GM19372 (cell line): ENCODE measurements at regions not wholly inside any gene's neighbourhood (a gene's known extent, or its start where the extent isn't known, plus 50 kb on each side); places are given as distances from the start of the nearest gene placed in this dataset.
"Not testable (repeated sequence)": the region's sequence is repeated elsewhere in the genome, so short reads cannot be mapped to it uniquely, and the experiment has no call there.

Source experiments
- ATAC-seq: cut with Tn5 transposase; IDR thresholded peaks from one replicate; pipeline ENCODE4 v1.9.1; 2021; ENCODE audit warnings: mild to moderate bottlenecking, low read depth, moderate library complexity; ENCODE audit not compliant: unreplicated experiment

DNA sequence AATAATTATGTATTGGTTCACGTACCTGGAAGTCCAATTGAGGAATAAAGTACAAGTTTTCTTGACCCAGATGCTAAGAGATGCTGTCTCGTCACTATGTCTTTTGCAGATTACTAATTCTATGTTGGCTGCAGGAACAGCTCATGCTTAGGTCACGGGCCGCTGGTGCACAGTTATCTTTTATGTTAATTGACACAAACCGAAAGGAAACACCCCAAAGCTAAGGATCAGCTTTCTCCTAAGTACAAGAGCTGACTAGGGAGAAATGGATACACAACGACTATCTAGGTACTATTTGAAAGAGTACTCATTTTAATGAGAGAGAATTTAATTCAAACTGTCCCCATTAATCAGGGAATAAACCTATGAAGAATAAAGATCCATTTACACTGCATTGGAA lies 217.7 kb upstream of the SLC35G4 start:
- ATAC-seq: no peak

DNA sequence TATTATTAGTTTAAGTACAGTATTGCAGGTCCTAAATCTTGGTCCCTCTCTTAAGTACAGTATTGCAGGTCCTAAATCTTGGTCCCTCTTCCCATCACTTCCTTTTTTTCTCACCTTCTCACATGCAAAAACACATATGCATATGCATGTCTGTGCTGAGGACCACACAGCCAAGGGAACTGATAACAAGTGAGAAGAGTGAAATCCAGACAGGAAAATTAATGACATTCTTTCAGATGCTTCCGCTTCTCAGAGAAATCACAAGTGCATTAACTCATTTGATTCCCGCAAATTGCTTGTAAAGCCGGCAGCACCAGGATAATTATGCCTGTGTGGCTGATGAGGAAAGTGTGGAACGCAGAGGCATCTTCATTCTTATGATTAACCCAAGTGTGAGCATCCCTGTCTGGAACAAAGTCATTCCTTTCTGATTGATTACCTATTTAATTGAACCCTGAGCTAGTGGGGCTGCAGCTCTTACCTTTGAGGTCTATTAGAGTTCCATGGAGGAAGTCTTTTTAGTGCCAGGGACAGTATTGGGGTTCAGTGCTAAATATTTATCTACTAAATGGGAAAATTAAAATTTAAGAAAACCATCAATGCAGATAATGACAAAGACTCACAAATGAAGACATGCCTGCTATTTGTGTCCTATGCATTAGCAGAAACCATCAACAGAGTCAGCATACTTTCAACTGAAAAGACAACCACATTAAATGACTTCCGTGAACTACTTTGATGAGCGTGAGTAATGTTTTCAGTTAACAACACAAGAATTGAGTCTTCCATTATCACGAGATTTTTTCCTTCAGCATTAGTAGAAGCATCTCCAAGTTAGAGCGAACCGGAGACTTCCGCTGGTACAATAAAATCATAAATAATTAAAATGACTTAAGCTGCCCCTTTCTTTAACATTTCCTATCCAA lies 220.4 kb upstream of the SLC35G4 start:
- no peak for ATAC-seq

DNA sequence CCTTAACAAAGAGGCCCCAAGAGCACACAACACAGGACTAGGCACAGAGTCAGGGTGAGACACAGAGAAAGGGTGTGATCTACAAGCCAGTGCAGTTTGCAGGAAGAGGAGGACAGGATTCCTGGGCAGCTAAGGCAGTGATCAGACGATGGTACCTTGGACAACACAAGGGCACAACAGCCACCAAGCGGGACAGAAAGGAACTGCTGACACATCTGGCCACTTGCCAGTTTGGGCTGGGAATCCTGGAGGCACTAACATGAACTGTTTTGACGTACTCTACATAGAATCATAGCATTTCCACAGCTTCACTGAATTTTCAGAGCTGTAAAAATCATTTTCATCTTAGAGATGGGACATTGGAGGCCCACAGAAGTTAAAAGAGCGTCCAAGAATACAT lies 221.5 kb upstream of the SLC35G4 start:
- no peak for ATAC-seq

DNA sequence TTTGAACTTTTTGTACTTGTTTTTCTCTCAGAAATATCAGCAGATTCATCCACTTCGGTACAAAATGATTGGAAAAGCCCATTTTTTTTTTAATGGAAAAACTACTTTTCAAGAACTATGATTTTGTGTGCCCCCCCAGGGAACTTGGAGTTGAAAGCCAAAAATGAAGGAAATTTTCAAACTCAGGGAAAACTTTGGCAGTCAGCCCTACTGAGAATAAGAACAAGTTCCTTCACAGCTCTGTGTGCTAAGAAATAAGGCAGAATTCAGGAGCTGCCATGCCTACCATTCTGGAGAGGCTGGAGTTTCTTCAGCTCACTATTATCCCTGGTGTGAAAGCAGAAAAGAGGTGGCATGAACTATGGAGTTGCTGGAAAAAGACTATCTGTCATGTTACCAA lies 226.0 kb upstream of the SLC35G4 start:
- ATAC-seq: no peak

DNA sequence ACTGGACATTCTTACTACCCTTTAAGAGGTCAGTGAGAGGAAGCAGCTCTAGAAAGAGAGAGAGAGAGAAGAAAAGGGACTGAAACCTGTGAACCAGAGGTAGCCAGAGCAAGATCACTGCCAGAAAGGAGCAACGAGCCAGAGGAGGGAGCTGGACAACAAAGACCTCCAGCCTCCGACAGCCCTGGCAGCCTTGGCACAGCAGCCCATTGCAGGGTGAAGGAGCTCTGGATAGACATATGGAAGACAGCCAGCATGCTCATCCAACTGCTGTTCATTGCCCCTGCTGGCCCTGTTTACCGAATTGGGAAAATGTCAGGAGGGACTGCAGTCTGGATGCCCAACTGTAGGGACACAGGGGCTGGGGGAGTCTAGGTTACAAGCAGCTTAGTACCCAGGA lies 228.4 kb upstream of the SLC35G4 start:
- no peak for ATAC-seq

DNA sequence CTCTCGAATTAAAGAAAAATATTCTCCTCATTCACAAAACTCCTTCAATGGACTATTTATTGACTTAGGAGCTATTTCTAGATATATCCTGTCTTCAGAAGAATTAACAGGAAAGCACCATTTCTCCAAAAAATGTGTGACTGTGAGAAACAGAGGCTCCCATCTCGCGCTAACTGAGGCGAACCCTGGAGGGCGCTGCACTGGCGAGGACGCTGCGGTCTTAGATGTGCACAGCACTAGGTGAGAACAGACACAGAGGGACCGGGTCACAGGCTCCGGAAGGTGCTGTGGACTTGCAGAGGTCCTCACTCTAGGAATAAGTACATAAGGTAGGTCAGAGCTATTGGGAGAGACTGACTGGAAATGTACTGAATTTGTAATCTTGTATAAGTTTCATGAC lies 229.7 kb upstream of the SLC35G4 start:
- no peak for ATAC-seq

DNA sequence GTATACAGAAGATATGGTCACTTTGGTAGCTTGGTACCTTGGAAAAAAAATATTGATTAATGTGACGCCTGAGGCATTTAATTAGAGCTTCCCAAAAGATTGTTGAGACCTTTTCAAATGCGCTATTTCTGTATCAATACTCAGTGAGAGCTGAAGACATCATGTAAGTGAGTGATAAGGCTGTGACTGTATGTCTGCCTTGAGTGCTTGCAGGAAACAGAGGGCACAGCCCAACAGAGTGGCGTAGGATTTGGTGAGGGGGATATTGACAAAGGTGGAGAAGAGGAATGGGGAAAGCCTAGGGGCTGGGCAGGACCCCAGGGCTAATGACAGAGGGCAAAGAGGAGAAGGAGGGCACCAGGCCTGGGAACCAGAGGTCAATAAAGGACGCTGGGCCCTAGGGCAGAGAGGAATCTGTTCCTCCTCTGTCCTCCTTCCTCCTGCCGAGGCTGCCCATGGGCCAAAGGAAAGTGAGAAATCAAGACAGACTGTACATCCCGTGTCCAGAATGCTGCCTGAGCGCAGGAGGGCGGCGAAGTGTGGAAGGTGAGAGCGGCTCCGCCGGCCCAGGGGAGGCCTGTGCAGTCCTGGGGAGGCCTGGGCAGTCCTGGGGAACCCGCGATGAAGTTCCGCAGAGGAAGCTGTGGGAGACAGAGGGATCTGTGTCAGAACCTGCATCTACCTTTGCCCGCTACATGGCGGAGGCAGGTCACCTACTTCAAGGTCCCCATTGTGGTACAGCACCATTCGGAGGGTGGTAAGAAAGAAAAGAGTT lies 228.6 kb upstream of the PIEZO2 start:
- no peak for ATAC-seq

DNA sequence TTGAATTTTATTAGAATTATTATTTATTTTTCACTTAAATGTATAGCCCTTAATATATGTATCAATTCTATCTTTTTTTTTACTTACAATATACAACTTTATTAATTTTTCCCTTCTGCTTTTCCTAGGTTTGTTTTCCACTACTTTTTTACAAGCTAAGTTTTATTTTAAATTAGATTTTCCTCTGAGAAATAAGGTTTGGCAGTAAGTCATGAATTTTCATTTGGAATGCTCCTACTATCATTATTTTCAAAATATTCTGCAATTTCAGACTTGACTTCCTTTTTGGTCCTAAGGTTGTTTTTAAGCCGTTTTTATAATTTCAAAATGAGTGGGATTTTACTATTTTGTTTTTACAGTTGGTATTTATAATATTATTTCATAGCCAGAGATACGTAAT lies 222.8 kb upstream of the PIEZO2 start:
- no peak for ATAC-seq

DNA sequence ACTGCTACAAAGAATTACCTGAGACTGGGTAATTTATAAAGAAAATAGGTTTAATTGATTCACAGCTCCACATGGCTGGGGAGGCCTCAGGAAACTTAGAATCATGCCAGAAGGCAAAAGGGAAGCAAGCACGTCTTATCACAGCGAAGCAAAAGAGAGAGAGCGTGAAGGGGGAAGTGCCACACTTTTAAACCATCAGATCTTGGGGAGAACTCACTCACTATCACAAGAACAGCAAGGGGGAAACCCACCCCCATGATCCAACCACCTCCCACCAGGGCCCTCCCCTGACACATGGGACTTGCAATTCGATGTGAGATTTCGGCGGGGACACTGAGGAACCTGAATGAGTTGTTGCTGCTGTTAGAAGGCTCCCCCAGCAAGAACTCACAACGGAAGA lies 220.2 kb upstream of the PIEZO2 start:
- ATAC-seq: no peak

DNA sequence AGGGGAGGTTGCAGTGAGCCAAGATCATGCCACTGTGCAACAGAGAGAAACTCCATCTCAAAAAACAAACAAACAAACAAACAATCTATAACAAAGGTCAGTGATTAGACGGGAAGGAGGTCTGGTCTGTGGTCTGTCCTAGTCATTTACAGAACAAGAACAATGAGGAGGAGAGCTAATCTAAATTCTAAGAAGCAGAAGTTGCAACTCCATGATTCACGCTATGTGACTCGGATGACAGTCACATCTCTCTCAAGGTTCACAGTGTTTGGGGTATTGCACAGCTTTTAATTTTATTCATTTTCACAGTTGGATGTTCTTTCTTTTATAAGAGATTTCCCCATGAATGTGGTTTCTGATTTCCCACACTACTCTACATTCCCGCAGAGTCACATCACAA lies 218.7 kb upstream of the PIEZO2 start:
- no peak for ATAC-seq

DNA sequence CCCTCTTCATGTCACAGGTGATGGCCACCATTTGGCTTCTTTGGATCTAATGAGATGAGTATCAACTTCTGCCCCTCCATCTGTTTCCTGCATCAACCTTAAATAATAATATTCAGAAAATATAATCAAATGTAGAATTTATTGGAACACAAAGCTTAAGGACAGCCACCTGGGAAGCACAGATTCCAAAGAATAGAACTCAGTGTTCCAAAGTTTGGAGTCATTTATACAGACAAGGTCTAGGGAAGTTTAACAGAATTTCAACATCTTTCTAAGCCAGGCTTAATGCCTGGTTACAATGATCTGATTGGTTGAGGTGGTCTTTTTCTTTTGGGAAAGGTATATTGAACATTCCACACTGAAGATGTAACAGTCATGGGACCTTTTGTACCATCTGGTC lies 218.0 kb upstream of the PIEZO2 start:
- no peak for ATAC-seq

DNA sequence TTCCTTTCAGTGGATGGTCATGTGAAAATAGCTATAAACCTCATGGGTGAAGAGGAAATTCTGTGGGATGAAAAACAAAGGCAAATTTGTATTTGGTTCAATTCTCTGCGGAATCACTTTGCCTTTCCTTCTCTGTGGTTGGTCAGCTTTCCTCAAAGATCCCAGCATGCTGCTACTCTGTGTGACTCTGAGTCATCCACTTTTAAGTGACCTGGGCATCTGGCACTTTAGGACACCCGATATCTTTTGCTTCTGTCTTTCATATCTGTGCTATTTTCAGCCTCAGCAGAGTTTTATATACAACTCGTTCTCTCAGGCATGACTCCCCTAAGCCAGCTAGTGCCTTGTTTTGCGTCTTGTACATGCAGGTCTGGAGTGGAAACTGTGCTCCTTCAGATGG lies 217.0 kb upstream of the PIEZO2 start:
- no peak for ATAC-seq

DNA sequence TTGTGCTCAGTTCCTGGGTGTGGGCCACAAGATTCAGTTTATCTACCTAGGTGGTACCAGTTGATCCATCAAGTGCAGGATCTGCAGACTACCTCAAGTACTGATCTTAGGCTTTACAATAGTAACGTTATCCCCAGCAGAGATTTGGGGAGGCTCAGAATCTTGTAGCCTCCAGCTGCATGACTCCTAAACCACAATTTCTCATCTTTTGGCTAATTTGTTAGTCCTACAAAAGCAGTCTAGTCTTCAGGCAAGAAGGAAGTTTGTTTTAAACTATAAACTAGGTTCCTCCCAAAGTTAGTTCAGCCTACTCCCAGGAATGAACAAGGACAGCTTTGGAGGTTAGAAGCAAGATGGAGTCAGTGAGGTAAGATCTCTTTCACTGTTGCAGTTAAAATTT lies 213.5 kb upstream of the PIEZO2 start:
- no peak for ATAC-seq

DNA sequence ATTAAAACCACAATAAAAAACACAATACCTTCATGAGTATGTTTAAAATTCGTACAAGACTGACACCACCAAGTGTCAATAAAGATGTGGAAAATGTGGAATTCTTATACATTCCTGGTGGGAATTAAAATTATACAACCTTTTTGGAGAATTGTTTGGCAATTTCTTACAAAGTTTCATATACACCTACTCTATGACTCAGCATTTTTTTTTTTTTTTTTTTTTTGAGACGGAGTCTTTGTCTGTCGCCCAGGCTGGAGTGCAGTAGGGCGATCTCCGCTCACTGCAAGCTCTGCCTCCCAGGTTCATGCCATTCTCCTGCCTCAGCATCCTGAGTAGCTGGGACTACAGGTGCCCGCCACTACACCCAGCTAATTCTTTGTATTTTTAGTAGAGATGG lies 212.5 kb upstream of the PIEZO2 start:
- not testable (repeated sequence) for ATAC-seq

DNA sequence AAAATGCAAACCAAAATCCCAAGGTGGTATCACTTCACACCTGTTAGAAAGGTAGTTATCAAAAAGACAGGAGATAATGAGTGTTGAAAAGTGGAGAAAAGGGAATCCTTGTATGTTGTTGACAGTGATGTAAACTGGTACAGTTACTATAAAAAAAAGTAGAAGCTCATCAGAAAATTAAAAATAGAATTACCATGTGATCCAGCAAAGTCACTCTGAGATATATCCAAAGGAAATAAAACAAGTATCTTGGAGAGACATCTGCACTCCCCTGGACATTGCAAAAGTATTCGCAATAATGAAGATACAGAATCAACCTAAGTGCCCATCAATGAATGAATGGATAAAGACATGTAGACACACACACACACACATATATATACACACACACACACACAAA lies 208.3 kb upstream of the PIEZO2 start:
- ATAC-seq: no peak

DNA sequence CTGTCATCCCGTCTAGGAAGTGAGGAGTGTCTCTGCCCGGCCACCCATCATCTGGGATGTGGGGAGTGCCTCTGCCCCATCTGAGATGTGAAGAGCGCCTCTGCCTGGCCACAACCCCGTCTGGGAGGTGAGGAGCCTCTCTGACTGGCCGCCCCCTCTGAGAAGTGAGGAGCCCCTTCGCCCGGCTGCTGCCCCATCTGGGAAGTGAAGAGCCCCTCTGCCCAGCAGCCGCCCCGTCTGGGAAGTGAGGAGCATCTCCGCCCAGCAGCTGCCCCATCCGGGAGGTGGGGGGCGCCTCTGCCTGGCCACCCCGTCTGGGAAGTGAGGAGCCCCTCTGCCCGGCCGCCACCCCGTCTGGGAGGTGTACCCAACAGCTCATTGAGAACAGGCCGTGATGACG lies 195.2 kb upstream of the PIEZO2 start:
- ATAC-seq: not testable (repeated sequence)

DNA sequence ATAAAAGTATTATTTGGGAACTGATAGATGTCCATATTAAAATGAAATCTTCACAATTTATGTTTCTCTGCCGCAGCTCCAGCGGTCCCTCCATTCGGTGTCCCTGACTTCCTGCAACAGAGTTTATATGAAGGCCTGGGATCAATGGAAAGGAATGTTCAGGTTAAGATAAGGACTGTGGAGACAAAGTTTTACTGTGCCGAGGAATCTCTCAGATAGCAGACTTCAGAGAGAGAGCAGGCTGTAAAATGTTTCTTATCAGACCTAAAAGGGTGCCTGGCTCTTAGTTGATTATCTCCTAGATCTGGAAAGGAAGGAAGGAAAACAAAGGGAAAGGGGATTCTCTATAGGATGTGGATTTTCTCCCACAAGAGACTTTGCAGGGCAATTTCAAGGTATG lies 193.7 kb upstream of the PIEZO2 start:
- ATAC-seq: no peak

DNA sequence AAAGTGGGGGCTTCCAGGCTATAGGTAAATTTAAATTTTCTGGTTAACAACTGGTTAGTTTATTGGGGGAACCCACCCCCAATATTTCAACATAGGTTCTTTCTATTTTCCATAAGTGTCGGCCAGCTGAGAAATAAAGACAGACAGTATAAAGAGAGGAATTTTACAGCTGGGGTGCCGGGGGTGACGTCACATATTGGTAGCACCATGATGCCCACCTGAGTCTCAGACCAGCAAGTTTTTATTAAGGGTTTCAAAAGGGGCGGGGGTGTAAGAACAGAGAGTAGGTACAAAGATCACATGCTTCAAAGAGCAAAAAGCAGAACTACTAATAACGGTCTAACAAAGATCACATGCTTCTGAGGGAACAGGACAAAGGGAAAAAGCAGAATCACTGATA lies 192.7 kb upstream of the PIEZO2 start:
- not testable (repeated sequence) for ATAC-seq

DNA sequence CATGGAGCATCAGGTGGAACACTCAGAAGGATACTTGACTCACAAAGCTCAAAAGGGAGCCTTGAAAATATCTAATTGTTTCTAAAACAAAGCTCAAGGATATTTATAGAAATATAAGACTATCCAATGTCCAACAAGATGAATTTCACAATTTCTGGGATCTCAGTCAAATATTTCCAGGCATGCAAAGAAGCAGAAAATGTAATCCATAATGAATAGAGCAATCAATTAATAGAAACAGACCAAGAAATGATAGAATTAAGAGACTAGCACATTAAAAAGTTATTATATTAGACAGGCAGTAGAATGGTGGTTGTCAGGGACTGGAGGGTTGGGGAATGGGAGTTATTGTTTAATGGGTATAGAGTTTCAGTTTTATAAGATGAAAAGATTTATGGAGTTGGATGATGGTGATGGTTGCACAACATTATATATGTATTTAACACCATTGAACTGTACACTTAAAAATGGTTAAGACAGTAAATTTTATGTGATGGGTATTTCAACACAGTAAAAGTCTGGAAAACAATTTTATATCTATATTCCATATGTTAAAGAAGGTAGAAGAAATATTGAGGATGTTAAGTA lies 189.9 kb upstream of the PIEZO2 start:
- ATAC-seq: no peak

DNA sequence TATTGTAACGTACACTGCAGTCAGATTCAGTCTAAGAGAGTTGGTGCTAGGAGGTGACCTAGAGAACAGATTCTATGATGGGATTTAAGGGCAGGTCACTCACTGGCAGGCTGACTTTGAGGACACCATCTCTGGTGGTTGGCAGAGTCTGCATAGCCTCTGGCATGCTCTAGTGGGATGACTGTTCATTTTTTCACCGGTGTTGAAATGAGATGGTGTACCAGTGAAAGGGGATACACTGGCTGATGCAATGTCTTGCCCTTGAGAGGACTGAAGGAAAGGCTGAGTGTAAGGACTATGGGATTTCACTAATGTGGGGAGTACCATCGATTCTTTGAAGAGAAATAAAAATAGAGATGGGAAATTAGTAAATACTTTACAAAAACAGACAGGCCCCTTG lies 186.9 kb upstream of the PIEZO2 start:
- no peak for ATAC-seq

DNA sequence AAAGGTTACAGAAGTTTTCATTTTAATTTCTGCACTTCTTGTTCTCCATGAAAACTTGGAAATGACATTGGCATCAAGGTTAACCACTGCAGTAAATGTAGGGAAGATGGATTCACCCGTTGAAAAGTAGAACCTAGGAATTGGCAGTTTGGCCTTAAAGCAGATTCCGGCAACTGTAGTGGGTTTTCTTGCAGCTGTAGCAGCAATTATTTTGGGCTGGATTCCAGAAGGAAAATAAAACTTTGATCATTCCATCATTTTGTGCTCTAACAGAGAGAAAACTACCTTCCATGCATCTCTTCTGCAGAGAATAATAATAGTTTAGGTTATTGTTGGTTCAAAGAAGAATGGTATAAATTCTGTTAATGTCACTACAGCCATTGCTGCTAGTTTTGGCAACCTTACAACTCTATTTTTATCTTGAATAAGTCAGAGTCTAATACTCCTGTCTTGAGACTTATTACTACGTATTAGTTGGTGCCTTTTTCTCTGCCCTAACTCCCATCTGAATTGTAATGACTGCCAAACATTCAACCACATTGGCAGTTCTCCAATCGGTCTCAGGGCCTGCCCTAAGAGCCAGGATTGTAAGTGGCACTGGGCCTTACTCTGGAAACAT lies 178.1 kb upstream of the PIEZO2 start:
- no peak for ATAC-seq
